Suprapubic skin (tissue), 3 donors: ENCODE measurements at regions not wholly inside any gene's neighbourhood (a gene's known extent, or its start where the extent isn't known, plus 50 kb on each side); places are given as distances from the start of the nearest gene placed in this dataset.

Experiments
- CTCF ChIP-seq, 2 donors: fragments of 200-600 bp in 1 of 2; fragments of 450-650 bp in 1 of 2; sonication (generic) in 1 of 2; IDR thresholded peaks; one replicate each; pipeline ENCODE4 v1.5.1; 2016 to 2019; ENCODE audit warnings: antibody characterized with exemption in 2 of 2, mild to moderate bottlenecking in 1 of 2, moderate library complexity in 1 of 2
- EP300 ChIP-seq: sonication (generic); formaldehyde crosslinking; IDR thresholded peaks from one replicate; pipeline ENCODE4 v1.6.1; 2017; ENCODE audit warnings: antibody characterized with exemption
- POLR2A ChIP-seq, 2 donors: fragments of 450-650 bp; IDR thresholded peaks; one replicate each; pipeline ENCODE4 v1.6.1; 2017; ENCODE audit warnings: antibody characterized with exemption in 2 of 2, mild to moderate bottlenecking in 2 of 2, moderate library complexity in 2 of 2

- TF ChIP-seq CTCF (IDR thresholded peaks at IDR 0.05): no peak
- no peak for TF ChIP-seq EP300
- TF ChIP-seq POLR2A (IDR thresholded peaks at IDR 0.05): no peak
Observed at GRCh38 chr17:20706751-20707373, 127.3 kb downstream of the CDRT15L2 start.
